ENCODE measurements at regions not wholly inside any gene's neighbourhood (a gene's known extent, or its start where the extent isn't known, plus 50 kb on each side); places are given as distances from the start of the nearest gene placed in this dataset.
"Not testable (repeated sequence)": the region's sequence is repeated elsewhere in the genome, so short reads cannot be mapped to it uniquely, and the experiment has no call there.

- ChIA-PET POLR2A (no interaction called here), CTCF (no interaction called here)
- DNase-seq (ENCODE audit: low read depth) = no peak
- Histone ChIP-seq H3K36me3 (ENCODE audit: control insufficient read depth, insufficient read depth, low read length) (no peaks in the 10 kb centered on the region), H3K27me3 (ENCODE audit: control insufficient read depth, insufficient read depth, low read length) (no peaks in the 10 kb centered on the region), H3K4me3 (ENCODE audit: low read depth, low read length) (no peak overlapping the region)
- TF ChIP-seq, protein P1, sequence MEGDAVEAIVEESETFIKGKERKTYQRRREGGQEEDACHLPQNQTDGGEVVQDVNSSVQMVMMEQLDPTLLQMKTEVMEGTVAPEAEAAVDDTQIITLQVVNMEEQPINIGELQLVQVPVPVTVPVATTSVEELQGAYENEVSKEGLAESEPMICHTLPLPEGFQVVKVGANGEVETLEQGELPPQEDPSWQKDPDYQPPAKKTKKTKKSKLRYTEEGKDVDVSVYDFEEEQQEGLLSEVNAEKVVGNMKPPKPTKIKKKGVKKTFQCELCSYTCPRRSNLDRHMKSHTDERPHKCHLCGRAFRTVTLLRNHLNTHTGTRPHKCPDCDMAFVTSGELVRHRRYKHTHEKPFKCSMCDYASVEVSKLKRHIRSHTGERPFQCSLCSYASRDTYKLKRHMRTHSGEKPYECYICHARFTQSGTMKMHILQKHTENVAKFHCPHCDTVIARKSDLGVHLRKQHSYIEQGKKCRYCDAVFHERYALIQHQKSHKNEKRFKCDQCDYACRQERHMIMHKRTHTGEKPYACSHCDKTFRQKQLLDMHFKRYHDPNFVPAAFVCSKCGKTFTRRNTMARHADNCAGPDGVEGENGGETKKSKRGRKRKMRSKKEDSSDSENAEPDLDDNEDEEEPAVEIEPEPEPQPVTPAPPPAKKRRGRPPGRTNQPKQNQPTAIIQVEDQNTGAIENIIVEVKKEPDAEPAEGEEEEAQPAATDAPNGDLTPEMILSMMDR (IDR thresholded peaks at IDR 0.05; ENCODE audit: insufficient read depth, low read depth, low read length) = no peak
Observed at GRCh38 chr5:120823328-120823727, 359.2 kb downstream of the PRR16 start.

- DNase-seq (ENCODE audit: low read depth); CTCF ChIA-PET; H3K36me3 ChIP-seq (ENCODE audit: control insufficient read depth, insufficient read depth, low read length); POLR2A ChIA-PET; H3K27me3 ChIP-seq (ENCODE audit: control insufficient read depth, insufficient read depth, low read length); H3K4me3 ChIP-seq (ENCODE audit: low read depth, low read length): not testable (repeated sequence)
Observed at GRCh38 chr5:120831646-120832045, 367.5 kb downstream of the PRR16 start.

DNA sequence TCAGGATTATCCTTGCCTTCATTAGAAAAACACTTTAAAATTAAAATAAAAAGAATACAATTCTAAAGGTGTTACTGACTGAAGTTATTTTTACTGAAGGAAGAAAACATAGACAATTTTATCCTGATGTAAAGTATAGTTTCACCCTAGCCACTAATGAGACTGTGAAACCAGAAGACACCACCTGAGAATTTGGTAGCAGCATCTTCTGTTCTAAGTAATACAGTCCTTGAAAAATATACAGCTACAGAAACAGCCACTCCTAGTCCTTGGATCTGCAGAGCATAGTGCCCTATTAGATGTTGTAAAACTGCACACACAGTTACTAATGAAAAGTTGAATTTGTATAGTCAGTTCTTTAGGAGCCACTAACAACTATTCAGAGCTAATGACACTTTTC is 377.7 kb downstream of the PRR16 start:
- ChIA-PET CTCF (no interaction called here), POLR2A (no interaction called here)
- TF ChIP-seq, protein P1 (IDR thresholded peaks at IDR 0.05; ENCODE audit: insufficient read depth, low read depth, low read length) = no peak

GRCh38 chr5:120843390-120843980 is 379.4 kb downstream of the PRR16 start:
- H3K27me3 ChIP-seq (ENCODE audit: control insufficient read depth, insufficient read depth, low read length) = no peaks in the 10 kb centered on the region; the same call in 1 of the 2 replicates
- no peaks in the 10 kb centered on the region for H3K36me3 ChIP-seq (ENCODE audit: control insufficient read depth, insufficient read depth, low read length)
- no peak overlapping the region for H3K4me3 ChIP-seq (ENCODE audit: low read depth, low read length)
- no peak for DNase-seq (ENCODE audit: low read depth)
- ChIA-PET POLR2A (no interaction called here), CTCF (interaction anchor here (1.0 to 1.1 kb wide), 2 partner anchors 23 to 363 kb away, joined by 3 read pairs; no protein-coding TSS in a partner anchor)
- TF ChIP-seq, protein P1 (IDR thresholded peaks at IDR 0.05; ENCODE audit: insufficient read depth, low read depth, low read length) = no peak

More for the DNA sequence above, 377.7 kb downstream of the PRR16 start:
- Histone ChIP-seq H3K4me3 (ENCODE audit: low read depth, low read length) (no peak overlapping the region), H3K27me3 (ENCODE audit: control insufficient read depth, insufficient read depth, low read length) (no peaks in the 10 kb centered on the region; the same call in 1 of the 2 replicates), H3K36me3 (ENCODE audit: control insufficient read depth, insufficient read depth, low read length) (no peaks in the 10 kb centered on the region)
- no peak for DNase-seq (ENCODE audit: low read depth)

- Histone ChIP-seq H3K27me3 (ENCODE audit: control insufficient read depth, insufficient read depth, low read length) (no peaks in the 10 kb centered on the region), H3K4me3 (ENCODE audit: low read depth, low read length) (no peak overlapping the region), H3K36me3 (ENCODE audit: control insufficient read depth, insufficient read depth, low read length) (no peaks in the 10 kb centered on the region)
- POLR2A ChIA-PET = no interaction called here
- TF ChIP-seq, protein P1 (IDR thresholded peaks at IDR 0.05; ENCODE audit: insufficient read depth, low read depth, low read length) = no peak
- CTCF ChIA-PET = interaction anchor here (0.6 to 1.1 kb wide), 2 partner anchors 10 to 1058 kb away, joined by 3 read pairs; no protein-coding TSS in a partner anchor
- no peak for DNase-seq (ENCODE audit: low read depth)
Observed at GRCh38 chr5:120848883-120849282, 384.8 kb downstream of the PRR16 start.
